Stomach (tissue), 8 donors: ENCODE measurements at regions not wholly inside any gene's neighbourhood (a gene's known extent, or its start where the extent isn't known, plus 50 kb on each side); places are given as distances from the start of the nearest gene placed in this dataset.

Experiments used
- DNase-seq, 2 donors: peaks; one replicate each; pipeline versions ENCODE4 v3.0.0 to v3.0.0-alpha.2; 2013 to 2019
- H3K27ac ChIP-seq, 5 donors: fragments of 200-600 bp in 4 of 5; sonication (generic) in 4 of 5; one replicate each; pipeline ENCODE4 v1.5.1; 2013 to 2019; ENCODE audit warnings: mild to moderate bottlenecking in 1 of 5, moderate library complexity in 1 of 5
- H3K27me3 ChIP-seq, 3 donors: fragments of 200-600 bp; sonication (generic); one replicate each; pipeline ENCODE4 v1.5.1; 2017 to 2019; ENCODE audit warnings: mixed run types in 1 of 3
- H3K36me3 ChIP-seq, 4 donors: fragments of 200-600 bp; sonication (generic); 1 replicate in 3 of 4; 2 replicates in 1 of 4; pipeline ENCODE4 v1.5.1; 2016 to 2019
- H3K4me1 ChIP-seq, 4 donors: fragments of 200-600 bp; sonication (generic); one replicate each; pipeline ENCODE4 v1.5.1; 2016 to 2019
- H3K4me3 ChIP-seq, 4 donors: fragments of 200-600 bp; sonication (generic) in 3 of 4; one replicate each; pipeline ENCODE4 v1.5.1; 2016 to 2019; ENCODE audit warnings: mild to moderate bottlenecking in 1 of 4
- H3K9me3 ChIP-seq, 4 donors: fragments of 200-600 bp; sonication (generic); one replicate each; pipeline ENCODE4 v1.5.1; 2016 to 2019
- CTCF ChIP-seq, 7 experiments: fragments of 450-650 bp in 4 of 7; fragments of 200-600 bp in 3 of 7; sonication (generic) in 3 of 7; IDR thresholded peaks; one replicate each; pipeline ENCODE4 v1.5.1; 2016 to 2019; ENCODE audit warnings: antibody characterized with exemption in 7 of 7, control low read depth in 2 of 7, mild to moderate bottlenecking in 1 of 7
- EP300 ChIP-seq: sonication (generic); formaldehyde crosslinking; IDR thresholded peaks from one replicate; pipeline ENCODE4 v1.6.1; 2017; ENCODE audit warnings: antibody characterized with exemption
- POLR2A ChIP-seq, 4 donors: fragments of 450-650 bp; IDR thresholded peaks; one replicate each; pipeline ENCODE4 v1.6.1; 2016; ENCODE audit warnings: antibody characterized with exemption in 4 of 4, control low read depth in 2 of 4, mild to moderate bottlenecking in 1 of 4, moderate library complexity in 1 of 4
- POLR2AphosphoS5 ChIP-seq, 3 donors: sonication (generic); formaldehyde crosslinking; IDR thresholded peaks; one replicate each; pipeline ENCODE4 v1.6.1; 2016; ENCODE audit warnings: antibody characterized with exemption in 3 of 3
- WGBS, 5 donors: extraction: QIAGEN DNeasy Blood & Tissue Kit in 3 of 5; methylation state at CpG; one replicate each; pipeline versions ENCODE4 v1.1.5 to v1.1.7; 2013 to 2018; 5-methylcytosine and 5-hydroxymethylcytosine counted together
- intact Hi-C: fragments of 100-400 bp; cut with DNase I; formaldehyde crosslinking; loops from one replicate; pipeline ENCODE4 v1.15.1; 2023; ENCODE audit warnings: low total_unique reads
- donor health status: healthy with polysubstance abuse.
- donor health status: Bipolar disorder and iron deficiency.
- donor health status: healthy.

- DNase-seq: no peak
- Histone ChIP-seq H3K4me1 (no peaks in the 10 kb centered on the region), H3K36me3 (no peaks in the 10 kb centered on the region), H3K9me3 (peaks cover 0 to 8% (median 3%) of the 10 kb centered on the region in 4 donors), H3K27me3 (peaks cover 0 to 23% (median 0%) of the 10 kb centered on the region in 3 donors), H3K27ac (no peak overlapping the region), H3K4me3 (no peak overlapping the region)
- WGBS, 5 donors: 80 to 91% (median 87%) methylated on average over 5 of the region's 5 CpGs
- intact Hi-C loops: loop anchor here (10.0 kb wide), 1 partner anchor 948 kb away; no protein-coding TSS in a partner anchor
- TF ChIP-seq EP300: no peak
- TF ChIP-seq CTCF (IDR thresholded peaks at IDR 0.05): no peak
- no peak for TF ChIP-seq POLR2A (IDR thresholded peaks at IDR 0.05)
- no peak for TF ChIP-seq POLR2AphosphoS5 (IDR thresholded peaks at IDR 0.05)
Measured at GRCh38 chr12:115623275-115623674, 654.2 kb downstream of the MED13L start.

- intact Hi-C loops: loop anchor here (10.0 kb wide), 1 partner anchor 946 kb away; no protein-coding TSS in a partner anchor
- no peak overlapping the region for H3K4me3 ChIP-seq
- TF ChIP-seq CTCF (IDR thresholded peaks at IDR 0.05) (no peak), POLR2AphosphoS5 (IDR thresholded peaks at IDR 0.05) (no peak), EP300 (no peak), POLR2A (IDR thresholded peaks at IDR 0.05) (no peak)
- no peak overlapping the region for H3K27ac ChIP-seq
- WGBS, 5 donors: 59 to 66% (median 64%) methylated on average over 4 of the region's 4 CpGs
- H3K27me3 ChIP-seq: peaks cover 0 to 23% (median 0%) of the 10 kb centered on the region in 3 donors
- no peak for DNase-seq
- H3K36me3 ChIP-seq: no peaks in the 10 kb centered on the region
- H3K4me1 ChIP-seq: no peaks in the 10 kb centered on the region
- H3K9me3 ChIP-seq: peaks cover 0 to 8% (median 3%) of the 10 kb centered on the region in 4 donors
Measured at GRCh38 chr12:115620816-115621215, 656.7 kb downstream of the MED13L start.

GRCh38 chr12:115619889-115620288 is 657.6 kb downstream of the MED13L start:
- Histone ChIP-seq H3K9me3 (peaks cover 0 to 2% (median 0%) of the 10 kb centered on the region in 4 donors), H3K4me3 (no peak overlapping the region), H3K36me3 (no peaks in the 10 kb centered on the region), H3K27me3 (peaks cover 0 to 23% (median 0%) of the 10 kb centered on the region in 3 donors), H3K27ac (no peak overlapping the region), H3K4me1 (no peaks in the 10 kb centered on the region)
- intact Hi-C loops: loop anchor here (10.0 kb wide), 1 partner anchor 945 kb away; no protein-coding TSS in a partner anchor
- 49 to 75% (median 55%) methylated on average over 3 of the region's 3 CpGs for WGBS, 5 donors
- TF ChIP-seq EP300 (no peak), POLR2AphosphoS5 (IDR thresholded peaks at IDR 0.05) (no peak), CTCF (IDR thresholded peaks at IDR 0.05) (no peak), POLR2A (IDR thresholded peaks at IDR 0.05) (no peak)
- no peak for DNase-seq

- no peak for DNase-seq
- intact Hi-C loops: no loop called here
- H3K27me3 ChIP-seq: peaks cover 0 to 22% (median 0%) of the 10 kb centered on the region in 3 donors
- H3K4me3 ChIP-seq: no peak overlapping the region
- H3K27ac ChIP-seq: no peak overlapping the region
- H3K36me3 ChIP-seq: no peaks in the 10 kb centered on the region
- no peak for TF ChIP-seq CTCF (IDR thresholded peaks at IDR 0.05)
- no peak for TF ChIP-seq POLR2A (IDR thresholded peaks at IDR 0.05)
- no peak for TF ChIP-seq POLR2AphosphoS5 (IDR thresholded peaks at IDR 0.05)
- no peak for TF ChIP-seq EP300
- WGBS, 5 donors: 63 to 78% (median 68%) methylated on average over 5 to 6 of the region's 6 CpGs
- H3K4me1 ChIP-seq: no peaks in the 10 kb centered on the region
- no peaks in the 10 kb centered on the region for H3K9me3 ChIP-seq
Measured at GRCh38 chr12:115619061-115619460, 658.4 kb downstream of the MED13L start.
